B cell (primary cell): ENCODE measurements at regions not wholly inside any gene's neighbourhood (a gene's known extent, or its start where the extent isn't known, plus 50 kb on each side); places are given as distances from the start of the nearest gene placed in this dataset.

Source experiments
- CTCF ChIP-seq: fragments of 200-600 bp; IDR thresholded peaks from one replicate; pipeline ENCODE4 v1.8.0; 2022; ENCODE audit warnings: antibody characterized with exemption, mild to moderate bottlenecking
- EZH2 ChIP-seq: IDR thresholded peaks from 2 replicates; pipeline ENCODE4 v1.6.1; 2012; ENCODE audit warnings: borderline replicate concordance, low read depth, mild to moderate bottlenecking, moderate library complexity, low read length; ENCODE audit not compliant: insufficient read depth, poor library complexity, severe bottlenecking

DNA sequence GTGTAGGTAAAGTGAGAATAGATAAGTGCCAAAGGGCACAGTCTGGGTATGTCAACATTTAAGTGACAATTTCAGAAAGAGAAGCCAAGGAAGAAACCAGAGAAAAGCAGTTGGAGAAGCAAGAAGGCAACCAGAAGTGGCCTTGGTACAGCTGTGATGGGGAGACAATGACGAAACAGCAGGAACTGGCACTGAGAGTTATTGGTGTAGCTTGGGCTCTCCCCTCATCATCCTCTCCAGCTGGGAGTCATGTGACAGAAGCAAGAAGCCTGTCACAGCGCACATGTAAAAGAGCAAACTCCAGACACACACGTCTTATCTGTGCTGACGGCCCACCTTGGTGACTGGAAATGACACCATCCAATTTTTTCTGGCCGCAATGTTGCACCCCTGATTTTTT, 203.3 kb upstream of the NUDT4 start:
- TF ChIP-seq CTCF (no peak), EZH2 (no peak)
